ENCODE measurements at regions not wholly inside any gene's neighbourhood (a gene's known extent, or its start where the extent isn't known, plus 50 kb on each side); places are given as distances from the start of the nearest gene placed in this dataset.
"Not testable (repeated sequence)": the region's sequence is repeated elsewhere in the genome, so short reads cannot be mapped to it uniquely, and the experiment has no call there.

DNA sequence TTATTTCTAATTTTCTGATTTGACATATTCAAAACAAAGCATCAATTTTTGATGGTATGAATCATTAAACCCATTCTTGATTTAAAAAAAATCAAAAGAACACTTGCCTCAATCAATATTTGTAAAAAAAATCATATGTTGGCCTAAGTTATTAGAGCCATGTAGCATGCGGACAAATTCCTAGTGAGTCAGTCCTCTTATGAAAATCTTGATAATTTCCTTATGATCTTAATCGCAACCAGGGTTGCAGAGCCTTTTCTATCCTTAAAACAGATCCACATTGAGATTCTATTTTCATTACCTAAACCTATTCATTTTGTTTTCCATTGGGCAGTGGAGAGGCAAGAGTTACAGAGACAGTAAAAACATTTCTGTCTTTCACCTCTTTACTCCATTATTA is 203.2 kb downstream of the ARL4A start:
- peak; percentile 2 for DNase-seq

DNA sequence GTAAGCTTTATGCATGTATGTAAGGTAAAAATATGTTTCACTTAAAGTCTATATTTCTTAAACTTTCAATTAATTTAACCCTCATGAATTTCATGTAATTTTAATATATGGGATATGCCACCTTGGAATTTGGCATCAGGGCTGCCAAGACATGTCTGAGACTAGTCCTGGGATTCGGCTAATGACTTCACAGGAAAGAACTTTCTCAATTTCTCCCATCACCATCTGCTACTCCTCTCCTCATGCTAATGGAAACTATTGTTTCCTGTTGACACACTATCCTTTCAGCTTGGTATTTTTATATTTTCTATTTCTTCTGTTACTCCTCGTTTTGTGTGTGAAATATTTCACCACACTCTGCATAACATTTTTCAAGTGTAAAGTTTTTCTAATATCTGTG is 205.9 kb downstream of the ARL4A start:
- peak; percentile 5 for DNase-seq

DNA sequence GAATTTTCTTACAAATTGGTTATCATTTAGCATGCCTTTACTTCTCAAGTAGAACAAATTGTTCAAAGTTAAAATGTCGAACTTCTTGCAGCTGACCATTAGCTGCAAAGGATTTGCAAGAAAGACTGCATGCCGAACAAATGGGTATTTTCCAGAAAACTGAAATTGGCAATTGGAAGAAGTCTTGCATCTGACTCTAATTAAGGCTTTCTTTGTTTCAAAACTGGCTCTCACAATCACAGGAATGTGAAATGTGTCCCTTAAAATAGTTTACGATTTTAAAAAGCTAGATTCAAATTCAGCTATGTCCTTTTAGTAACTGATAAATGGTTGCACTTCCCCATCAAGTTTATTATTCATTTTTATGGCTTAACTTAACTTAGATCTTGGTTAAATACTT is 207.9 kb downstream of the ARL4A start:
- peak; percentile 21 for DNase-seq

DNA sequence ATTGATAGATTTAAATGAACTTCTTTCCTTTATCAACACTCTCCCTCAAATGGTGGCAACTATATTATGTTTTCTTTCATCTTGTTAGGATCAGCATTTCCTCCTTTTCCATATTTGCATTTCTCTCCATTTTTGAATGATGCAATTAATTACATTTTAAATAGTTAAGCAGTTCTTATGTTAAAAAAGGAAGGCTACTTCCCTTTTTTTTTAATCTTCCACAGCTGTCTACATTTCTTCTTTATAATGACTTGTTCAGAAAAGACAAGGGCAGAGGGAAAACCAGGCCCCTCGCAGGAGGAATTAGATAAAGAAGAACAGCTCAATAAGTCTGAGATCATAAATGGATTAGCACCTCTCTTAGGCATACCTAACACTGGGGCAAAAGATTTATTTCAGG is 208.9 kb downstream of the ARL4A start:
- no peak for DNase-seq

DNA sequence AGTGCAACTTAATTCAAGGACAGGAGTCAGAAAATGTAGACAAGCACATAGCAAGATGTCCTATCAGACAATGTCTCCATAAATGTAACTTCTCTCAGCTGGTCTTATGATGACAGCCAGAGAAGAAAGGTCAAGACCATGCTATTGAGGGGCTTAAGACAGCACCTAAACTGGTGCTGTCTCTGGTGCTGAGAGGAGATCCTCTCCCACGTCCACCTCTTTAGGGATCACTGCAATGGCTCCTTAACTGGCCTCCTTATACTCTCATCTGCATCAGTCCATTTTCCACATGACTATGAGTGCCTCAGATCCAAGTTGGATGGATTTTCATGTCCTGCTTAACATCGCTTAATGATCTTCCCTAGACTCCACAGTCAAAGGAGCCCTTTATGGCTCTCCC is 210.6 kb downstream of the ARL4A start:
- no peak for DNase-seq

DNA sequence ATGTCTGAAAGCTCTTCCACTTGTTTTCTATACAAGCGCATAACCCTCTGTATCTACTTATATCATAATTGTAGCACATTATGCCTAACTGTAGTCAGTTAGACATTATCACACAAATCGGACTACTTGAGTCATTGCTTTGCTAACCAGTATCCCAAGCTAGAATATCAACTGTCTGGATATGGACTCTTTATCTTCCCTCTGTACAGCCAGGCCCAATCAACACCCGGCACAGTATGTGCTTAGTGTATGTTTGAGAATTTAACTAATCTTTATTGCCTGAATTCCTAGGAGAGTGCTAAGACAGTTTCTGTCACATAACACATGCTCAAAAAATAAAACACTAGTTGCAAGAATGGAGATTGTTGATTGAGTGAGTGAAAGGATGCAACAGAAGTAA is 211.2 kb downstream of the ARL4A start:
- no peak for DNase-seq

DNA sequence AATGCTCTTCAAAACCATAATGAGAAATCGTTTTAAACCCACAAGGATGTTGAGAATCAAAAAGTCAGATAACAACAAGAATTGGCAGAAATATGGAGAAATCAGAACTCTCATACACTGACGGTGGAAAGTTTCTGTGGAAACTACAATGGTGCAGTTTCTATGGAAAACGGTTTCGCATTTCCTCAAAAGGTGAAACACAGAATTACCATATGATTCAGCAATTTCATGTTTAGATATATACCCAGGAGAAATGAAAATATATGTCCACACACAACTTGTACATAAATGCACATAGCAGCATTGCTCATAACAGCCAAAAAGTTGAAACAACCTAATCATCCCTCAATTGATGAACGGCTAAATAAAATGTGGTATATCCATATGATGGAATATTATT is 218.2 kb downstream of the ARL4A start:
- no peak for DNase-seq

DNA sequence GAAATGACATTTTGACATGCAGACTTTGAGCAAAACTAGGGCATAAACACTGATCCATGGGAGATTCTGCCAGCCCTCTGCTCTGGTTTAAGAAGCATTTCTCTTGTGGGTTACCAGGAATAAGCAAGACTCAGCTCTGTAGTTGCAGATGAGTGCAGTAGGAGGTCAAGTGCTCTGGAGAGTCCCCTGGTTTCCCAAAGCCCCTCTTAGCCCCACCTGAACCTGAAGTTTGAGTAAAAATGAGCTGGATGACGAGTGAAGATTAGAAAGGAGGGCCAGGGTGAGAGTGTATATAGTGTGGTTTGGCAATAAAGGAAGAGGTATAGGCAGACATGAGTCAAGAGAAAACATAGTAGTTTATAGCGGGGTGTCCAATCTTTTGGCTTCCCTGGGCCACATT is 220.3 kb downstream of the ARL4A start:
- DNase-seq: no peak

DNA sequence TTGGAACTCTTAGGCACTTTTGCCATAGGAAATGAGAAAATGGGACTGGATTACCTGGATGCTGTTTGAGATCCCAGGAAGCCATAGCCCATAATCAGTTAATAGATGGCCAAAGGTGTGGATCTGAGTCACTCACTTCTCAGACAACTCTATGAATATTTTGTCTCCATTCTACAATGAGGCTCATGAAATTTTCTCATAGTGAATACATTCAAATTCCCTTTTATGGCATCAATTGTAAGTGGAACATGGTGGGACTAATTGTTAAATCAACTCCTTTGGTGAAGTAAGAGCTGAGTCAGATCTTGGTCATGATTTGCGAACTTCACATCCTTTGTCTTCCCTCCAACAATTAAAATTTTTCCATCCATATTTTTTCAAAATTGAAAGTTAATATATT is 222.1 kb downstream of the ARL4A start:
- no peak for DNase-seq

DNA sequence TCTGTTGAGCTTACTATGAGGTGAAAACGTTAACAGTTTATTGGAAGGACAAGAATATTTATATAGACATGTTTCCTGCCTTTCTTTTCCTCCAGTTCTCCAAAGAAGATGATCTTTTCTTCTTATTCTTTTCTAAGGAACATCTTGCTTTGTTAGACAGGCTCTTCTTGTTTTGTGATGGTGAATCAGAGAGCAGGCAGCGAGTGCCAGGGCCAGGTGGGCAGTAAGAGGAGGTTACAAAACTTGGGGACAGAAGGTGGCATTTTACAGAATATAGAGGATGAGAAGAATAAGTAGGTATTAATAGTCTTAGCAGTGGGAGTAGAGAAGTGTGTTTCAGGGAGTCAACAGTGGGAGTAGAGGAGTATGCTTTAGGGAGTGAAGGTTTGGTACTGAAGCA is 223.6 kb downstream of the ARL4A start:
- no peak for DNase-seq

DNA sequence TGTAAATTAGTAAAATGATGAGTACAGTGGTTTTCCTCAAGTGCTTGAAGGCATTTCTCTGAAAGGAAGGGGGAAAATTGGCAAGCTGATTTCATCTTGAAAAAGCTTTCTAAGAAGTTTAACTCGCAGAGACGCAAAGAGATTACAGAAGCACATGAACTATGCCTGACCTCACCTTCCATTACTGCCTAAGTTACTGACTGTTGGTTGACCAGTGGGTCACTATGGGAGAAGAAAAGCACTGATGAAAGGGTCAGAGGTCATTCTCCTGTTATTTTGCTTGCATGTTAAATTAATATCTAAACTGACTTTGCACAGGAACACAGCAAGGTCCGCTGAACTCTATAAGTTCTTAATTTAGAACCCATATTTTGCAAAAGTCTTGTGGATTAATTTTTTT is 225.6 kb downstream of the ARL4A start:
- no peak for DNase-seq

DNA sequence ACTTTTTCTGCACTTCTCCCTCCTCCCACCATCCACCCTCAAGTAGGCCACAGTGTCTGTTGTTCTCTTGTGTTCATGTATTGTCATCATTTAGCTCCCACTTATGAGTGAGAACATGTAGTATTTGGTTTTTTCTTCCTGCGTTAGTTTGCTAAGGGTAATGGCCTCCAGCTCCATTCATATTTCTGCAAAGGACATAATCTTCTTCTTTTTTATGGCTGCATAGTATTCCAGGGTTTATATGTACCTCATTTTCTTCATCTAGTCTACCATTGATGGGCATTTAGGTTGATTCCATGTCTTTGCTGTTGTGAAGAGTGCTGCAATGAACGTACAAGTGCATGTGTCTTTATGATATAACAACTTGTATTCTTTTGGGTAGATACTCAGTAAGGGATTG is 230.4 kb downstream of the ARL4A start:
- DNase-seq: no peak

DNA sequence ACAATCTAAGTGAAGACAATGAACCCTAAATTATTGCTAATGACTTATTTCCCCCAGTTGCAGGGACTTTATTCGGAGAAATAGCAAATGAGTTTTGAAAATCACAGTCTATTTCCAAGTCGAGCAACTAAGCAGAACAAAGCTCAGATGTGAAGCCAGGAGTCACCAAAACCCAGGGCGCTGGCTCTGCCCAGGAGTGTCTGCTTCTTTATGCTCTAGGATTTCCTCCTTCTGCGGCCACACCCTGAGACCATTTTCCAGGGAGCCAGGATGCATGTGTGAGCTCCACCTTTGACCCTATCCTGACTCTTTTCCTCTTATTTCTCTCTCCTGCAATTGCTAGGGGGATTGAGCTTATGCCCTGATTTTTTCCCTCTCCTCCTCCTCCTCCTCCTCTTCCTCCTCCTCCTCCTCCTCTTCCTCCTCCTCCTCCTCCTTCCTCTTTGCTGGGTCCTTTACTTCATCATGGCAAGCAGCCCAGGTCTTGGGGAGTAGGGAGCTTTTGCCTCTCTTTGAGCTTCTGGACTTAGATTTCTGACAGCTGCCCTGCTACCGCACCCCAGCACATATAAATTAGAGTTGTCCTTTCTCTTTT is 234.4 kb downstream of the ARL4A start:
- DNase-seq: no peak

DNA sequence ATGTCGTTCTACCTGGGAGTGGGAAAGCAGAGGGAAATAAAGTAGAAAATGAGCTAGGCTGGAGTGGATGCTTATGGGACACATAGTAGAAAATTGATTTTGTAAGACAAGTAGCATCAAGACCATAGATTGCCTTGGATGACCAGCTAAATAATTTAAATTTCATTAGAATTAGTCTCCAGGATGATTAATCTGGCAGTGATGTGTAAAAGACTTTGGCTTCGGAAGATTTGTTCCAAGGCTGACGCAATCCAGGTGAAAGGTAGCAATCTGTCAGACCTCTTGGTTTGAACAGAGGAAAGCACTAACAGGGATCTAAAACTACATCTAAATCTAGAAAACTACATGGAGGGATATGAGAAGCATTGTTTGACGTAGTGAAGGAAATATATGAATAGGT is 236.5 kb downstream of the ARL4A start:
- DNase-seq: no peak

DNA sequence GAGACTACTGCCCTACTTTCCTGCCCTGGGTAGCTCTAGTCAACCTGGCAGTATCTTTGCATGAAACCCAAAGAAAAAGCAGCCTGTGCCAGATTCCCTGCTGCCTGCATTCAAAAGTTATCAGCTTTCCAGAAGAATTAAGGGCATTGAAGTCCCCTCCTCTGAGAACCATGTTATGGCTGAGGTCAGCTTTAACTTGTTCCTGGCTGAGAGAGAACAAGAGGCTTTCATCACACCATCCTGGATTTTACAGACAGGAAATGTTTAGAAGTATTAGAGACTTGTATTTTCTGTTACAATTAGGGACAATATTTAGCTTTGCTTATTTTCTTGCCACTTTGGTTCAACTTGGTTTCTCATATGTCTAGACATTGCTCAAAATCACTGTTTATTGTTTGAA is 238.8 kb downstream of the ARL4A start:
- DNase-seq: no peak

DNA sequence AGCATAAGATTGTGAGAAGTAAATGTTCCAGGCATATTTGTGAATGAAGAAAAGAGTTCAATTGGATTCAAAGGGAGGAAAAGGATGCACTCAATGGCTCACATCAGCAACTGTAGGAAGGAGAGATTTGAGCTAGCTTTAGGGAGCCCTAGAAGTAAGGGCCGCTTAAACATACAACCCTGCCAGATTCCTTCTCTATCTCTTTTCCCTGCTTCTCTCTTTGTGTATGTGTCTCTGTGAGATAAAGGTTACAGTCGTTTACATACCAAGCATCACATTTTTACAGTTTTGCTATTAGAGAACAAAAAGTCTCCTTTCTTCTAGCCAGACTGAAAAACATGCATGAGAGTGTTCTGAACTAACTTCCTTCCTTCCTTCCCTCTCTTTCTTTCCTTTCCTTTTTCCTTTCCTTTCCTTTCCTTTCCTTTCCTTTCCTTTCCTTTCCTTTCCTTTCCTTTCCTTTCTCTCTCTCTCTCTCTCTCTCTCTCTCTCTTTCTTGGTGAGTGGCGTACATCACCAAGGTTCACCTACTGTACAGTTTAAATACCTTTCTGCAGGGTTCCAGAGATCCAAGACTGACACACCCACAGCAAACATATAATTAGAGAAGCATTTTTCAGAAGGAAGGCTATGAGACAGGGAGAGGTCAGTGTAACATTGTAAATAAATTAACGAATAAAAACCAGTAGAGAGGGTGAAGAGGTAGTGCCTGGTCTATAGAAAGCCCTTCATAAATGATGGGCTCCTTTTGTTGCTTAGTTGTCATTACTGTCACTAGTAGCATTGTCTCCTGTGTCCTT is 240.4 kb downstream of the ARL4A start:
- no peak for DNase-seq

DNA sequence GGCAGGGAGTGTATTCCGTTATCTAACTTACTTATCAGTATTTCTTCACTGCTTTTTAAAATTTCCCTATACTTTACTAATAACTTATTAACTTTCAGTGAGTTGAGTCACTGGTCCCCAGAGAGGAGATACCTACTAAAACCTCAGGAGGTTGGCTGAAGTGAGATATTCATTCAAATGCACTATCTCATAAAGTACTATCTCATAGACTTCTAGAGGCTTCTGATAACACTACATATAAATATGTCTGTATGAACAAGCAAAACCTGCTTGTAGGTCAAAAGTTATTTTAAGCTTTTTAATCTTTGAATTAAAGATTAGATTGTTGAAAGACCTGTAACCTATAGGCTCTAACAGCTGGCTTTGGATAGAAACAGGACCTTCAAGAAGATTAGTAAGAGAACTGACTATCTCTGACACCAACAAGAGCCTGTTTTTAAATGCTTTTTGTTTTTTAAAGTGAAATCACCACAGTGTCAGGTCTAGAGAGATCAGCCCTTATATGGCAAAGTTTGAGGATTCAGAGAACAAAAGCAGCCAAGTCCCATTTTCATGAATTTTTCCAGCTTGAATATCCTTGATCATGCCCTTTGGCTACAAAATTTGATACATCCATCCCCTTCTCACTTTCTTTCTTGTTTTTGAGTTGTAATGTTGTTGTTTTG is 242.2 kb downstream of the ARL4A start:
- DNase-seq: no peak

DNA sequence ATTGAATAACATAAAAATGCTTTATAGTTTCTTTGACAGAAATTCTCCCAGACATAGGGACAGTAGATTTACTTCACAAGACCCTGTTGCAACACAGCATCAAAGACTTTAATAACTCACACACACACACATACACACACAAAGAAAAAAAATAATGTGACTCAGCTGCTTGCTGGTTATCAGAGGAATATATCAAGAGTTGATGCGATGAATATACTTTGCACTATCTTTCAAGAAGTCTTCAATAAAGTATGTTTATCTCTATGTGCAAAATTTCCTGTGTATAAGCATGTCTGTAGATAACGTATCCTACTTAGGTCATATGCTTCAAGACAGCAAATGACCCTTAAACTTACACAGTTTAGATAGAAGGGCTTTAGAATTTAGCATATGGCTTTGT is 243.1 kb downstream of the ARL4A start:
- no peak for DNase-seq

DNA sequence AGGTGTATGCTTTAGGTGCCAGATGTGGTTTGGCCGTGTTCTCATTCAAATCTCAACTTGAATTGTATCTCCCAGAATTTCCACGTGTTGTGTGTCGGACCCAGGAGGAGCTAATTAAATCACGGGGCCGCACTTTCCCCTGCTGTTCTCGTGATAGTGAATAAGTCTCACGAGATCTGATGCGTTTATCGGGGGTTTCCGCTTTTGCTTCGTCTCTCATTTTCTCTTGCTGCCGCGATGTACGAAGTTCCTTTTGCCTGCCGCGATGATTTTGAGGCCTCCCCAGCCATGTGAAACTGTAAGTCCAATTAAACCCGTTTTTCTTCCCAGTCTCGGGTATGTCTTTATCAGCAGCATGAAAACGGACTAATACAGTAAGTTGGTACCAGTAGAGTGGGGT is 244.0 kb downstream of the ARL4A start:
- not testable (repeated sequence) for DNase-seq

DNA sequence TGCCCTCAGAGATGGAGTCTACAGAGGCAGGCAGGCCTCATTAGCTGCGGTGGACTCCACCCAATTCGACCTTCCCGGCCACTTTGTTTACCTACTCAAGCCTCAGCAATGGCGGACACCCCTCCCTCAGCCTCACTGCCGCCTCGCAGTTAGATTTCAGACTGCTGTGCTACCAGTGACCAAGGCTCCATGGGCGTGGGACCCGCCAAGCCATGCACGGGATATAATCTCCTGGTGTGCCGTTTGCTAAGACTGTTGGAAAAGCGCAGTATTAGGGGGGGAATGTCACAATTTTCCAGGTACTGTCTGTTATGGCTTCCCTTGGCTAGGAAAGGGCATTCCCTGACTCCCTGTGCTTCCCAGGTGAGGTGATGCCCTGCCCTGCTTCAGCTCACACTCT is 252.3 kb downstream of the ARL4A start:
- DNase-seq: no peak

DNA sequence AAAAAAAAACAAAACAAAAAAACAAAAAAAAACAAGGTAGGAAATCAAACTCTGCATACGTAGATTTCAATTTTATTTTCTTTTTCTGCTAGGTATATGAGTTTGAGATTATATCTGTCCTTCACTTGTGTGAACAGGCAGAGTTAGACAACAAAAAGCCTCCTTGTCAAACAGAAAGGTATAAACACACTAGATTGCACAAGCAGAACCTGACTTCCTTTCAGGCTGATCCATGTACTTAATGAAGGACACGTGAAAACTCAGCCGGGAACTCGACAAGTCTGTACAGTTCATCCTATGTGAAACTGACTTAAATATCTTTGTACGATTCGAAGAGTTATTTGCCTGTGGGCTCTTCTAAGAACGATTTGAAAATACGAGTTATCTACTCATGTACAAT is 254.1 kb downstream of the ARL4A start:
- no peak for DNase-seq

DNA sequence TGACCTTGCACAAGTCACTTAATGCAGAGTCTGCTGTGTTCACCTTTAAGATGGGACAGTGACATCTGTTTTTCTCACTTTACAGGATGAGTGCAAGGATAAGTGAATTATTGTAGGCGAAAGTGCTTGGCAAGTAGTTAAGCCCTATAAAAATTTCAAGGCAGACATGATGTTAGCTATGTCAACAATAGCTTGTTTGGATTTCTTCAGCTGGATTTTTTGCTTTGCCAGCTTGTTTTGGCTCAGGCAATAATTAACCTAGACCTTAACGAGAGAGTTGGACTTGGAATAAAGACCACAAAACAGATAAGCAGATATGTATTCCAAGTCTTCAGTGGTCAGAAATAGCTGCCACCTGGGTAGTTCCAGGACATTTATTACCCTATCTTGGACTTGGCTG is 255.2 kb downstream of the ARL4A start:
- no peak for DNase-seq

DNA sequence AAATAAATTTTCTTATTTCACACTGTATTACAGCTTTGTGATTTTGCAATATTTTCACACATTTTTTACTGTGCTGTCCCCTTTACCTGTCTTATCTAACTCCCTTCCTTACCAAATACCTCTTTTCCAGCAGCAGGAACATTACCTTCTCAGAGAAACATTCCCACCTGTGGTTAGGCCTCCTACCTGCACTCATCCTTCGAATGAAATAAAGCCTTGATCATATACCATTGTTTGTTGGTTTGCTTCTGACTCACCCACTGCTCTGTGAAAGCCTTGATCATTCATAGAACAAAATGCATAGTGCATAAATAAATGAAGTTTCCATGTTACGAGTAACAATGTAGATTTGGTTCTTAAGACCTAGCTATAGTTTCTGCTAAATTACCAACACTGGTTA is 256.3 kb downstream of the ARL4A start:
- no peak for DNase-seq

DNA sequence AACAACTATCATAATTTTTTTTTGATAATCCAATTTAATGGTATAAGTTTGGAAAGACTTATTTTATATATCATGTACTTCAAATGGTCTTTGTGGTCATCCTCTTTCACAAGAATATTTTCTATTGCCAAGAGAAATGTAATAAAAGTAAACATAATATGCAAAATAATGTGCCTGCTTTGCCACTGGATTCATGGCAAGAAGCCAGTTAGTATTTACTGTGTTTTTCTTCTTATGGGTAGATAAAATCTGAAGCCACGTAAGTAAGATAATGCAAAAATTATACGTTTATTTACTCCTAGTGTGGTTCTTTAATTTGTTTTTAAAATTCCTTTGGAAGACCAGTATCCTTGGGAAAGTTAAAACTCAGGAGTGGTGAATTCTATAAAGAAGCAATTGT is 258.5 kb downstream of the ARL4A start:
- no peak for DNase-seq
